OCI-LY3 (cell line): ENCODE measurements at regions not wholly inside any gene's neighbourhood (a gene's known extent, or its start where the extent isn't known, plus 50 kb on each side); places are given as distances from the start of the nearest gene placed in this dataset.

ENCODE experiments used
- H2AFZ ChIP-seq: fragments of 200-600, 300-600 bp; shearing (Covaris generic); 2 replicates; pipeline ENCODE4 v1.6.0; 2014; ENCODE audit warnings: antibody characterized with exemption, low read depth, low read length
- H3K27ac ChIP-seq: fragments of 200-600, 300-600 bp; sonication (generic); 2 replicates; pipeline ENCODE4 v1.5.1; 2014; ENCODE audit warnings: mild to moderate bottlenecking, low read length, moderate library complexity, mixed read lengths
- H3K27me3 ChIP-seq: fragments of 200-600, 300-600 bp; sonication (generic); 2 replicates; pipeline ENCODE4 v1.6.1; 2014; ENCODE audit warnings: low read depth, low read length, mixed read lengths
- H3K36me3 ChIP-seq: fragments of 200-600, 300-600 bp; sonication (generic); replicated peaks from 2 replicates; pipeline ENCODE3; 2014; ENCODE audit warnings: low read depth, low read length, mixed read lengths
- H3K4me1 ChIP-seq: fragments of 300-600, 200-600 bp; sonication (generic); 2 replicates; pipeline ENCODE4 v1.6.1; 2014; ENCODE audit warnings: low read length, mixed read lengths
- H3K4me2 ChIP-seq: fragments of 200-600, 300-600 bp; sonication (generic); 2 replicates; pipeline ENCODE4 v1.6.1; 2014; ENCODE audit warnings: low read length, mixed read lengths
- H3K4me3 ChIP-seq: fragments of 300-600, 200-600 bp; sonication (generic); 2 replicates; pipeline ENCODE4 v1.5.1; 2014; ENCODE audit warnings: antibody characterized with exemption, mild to moderate bottlenecking, low read length, moderate library complexity
- H3K79me2 ChIP-seq: fragments of 300-600, 200-600 bp; shearing (Covaris generic); 2 replicates; pipeline ENCODE4 v1.6.1; 2014; ENCODE audit warnings: mild to moderate bottlenecking, low read length, mixed read lengths
- H3K9ac ChIP-seq: fragments of 300-600, 200-600 bp; shearing (Covaris generic); 2 replicates; pipeline ENCODE4 v1.6.0; 2014; ENCODE audit warnings: mild to moderate bottlenecking, low read length, moderate library complexity
- H3K9me3 ChIP-seq: fragments of 200-600, 300-600 bp; shearing (Covaris generic); 2 replicates; pipeline ENCODE4 v1.6.1; 2014; ENCODE audit warnings: low read length, mixed read lengths; ENCODE audit not compliant: insufficient read depth
- H4K20me1 ChIP-seq: fragments of 200-600, 300-600 bp; sonication (generic); 2 replicates; pipeline ENCODE4 v1.6.1; 2016; ENCODE audit warnings: low read length, mixed read lengths; ENCODE audit not compliant: insufficient read depth
- CTCF ChIP-seq: fragments of 200-600, 300-600 bp; sonication (generic); IDR thresholded peaks from 2 replicates; pipeline ENCODE4 v1.5.1; 2014; ENCODE audit warnings: antibody characterized with exemption, low read length, low read depth
- EZH2phosphoT487 ChIP-seq: fragments of 200-600 bp; shearing (Covaris generic); IDR thresholded peaks from 2 replicates; pipeline ENCODE4 v1.6.1; 2018; ENCODE audit warnings: antibody characterized with exemption, mixed run types, low read depth

- Histone ChIP-seq H3K4me1 (no peaks in the 10 kb centered on the region), H3K79me2 (no peaks in the 10 kb centered on the region), H3K9me3 (no peaks in the 10 kb centered on the region), H3K4me2 (no peak overlapping the region), H3K4me3 (no peak overlapping the region), H3K27ac (no peak overlapping the region), H3K36me3 (no peaks in the 10 kb centered on the region), H2AFZ (peak overlapping the region; percentile 84; the same call in 1 of the 2 replicates), H3K9ac (no peak overlapping the region), H4K20me1 (no peaks in the 10 kb centered on the region), H3K27me3 (no peaks in the 10 kb centered on the region)
- no peak for TF ChIP-seq CTCF
These were observed 1118.1 kb downstream of the TRHDE start for GRCh38 chr12:73390261-73390660.

GRCh38 chr12:73413051-73413450 lies 1124.6 kb upstream of the ATXN7L3B start:
- no peak overlapping the region for H3K4me2 ChIP-seq
- no peak overlapping the region for H2AFZ ChIP-seq
- no peaks in the 10 kb centered on the region for H3K4me1 ChIP-seq
- H3K9me3 ChIP-seq = 0 out of 2 replicates have a peak, but pooled peaks cover 3% of the 10 kb centered on the region
- H3K27me3 ChIP-seq = no peaks in the 10 kb centered on the region
- TF ChIP-seq EZH2phosphoT487 (no peak), CTCF (no peak)
- H3K9ac ChIP-seq = no peak overlapping the region
- H3K79me2 ChIP-seq = no peaks in the 10 kb centered on the region
- no peak overlapping the region for H3K27ac ChIP-seq
- H3K4me3 ChIP-seq = no peak overlapping the region
- H4K20me1 ChIP-seq = no peaks in the 10 kb centered on the region
- H3K36me3 ChIP-seq = no peaks in the 10 kb centered on the region

GRCh38 chr12:73413974-73414373 lies 1123.7 kb upstream of the ATXN7L3B start:
- no peak overlapping the region for H2AFZ ChIP-seq
- H3K4me1 ChIP-seq = no peaks in the 10 kb centered on the region
- no peaks in the 10 kb centered on the region for H3K36me3 ChIP-seq
- no peaks in the 10 kb centered on the region for H4K20me1 ChIP-seq
- no peak overlapping the region for H3K4me3 ChIP-seq
- H3K79me2 ChIP-seq = no peaks in the 10 kb centered on the region
- no peaks in the 10 kb centered on the region for H3K27me3 ChIP-seq
- no peak for TF ChIP-seq EZH2phosphoT487
- no peak overlapping the region for H3K27ac ChIP-seq
- H3K9ac ChIP-seq = no peak overlapping the region
- 0 out of 2 replicates have a peak, but pooled peaks cover 3% of the 10 kb centered on the region for H3K9me3 ChIP-seq
- H3K4me2 ChIP-seq = no peak overlapping the region

- Histone ChIP-seq H3K79me2 (no peaks in the 10 kb centered on the region), H3K27me3 (no peaks in the 10 kb centered on the region), H4K20me1 (no peaks in the 10 kb centered on the region), H3K9me3 (0 out of 2 replicates have a peak, but pooled peaks cover 3% of the 10 kb centered on the region), H3K9ac (no peak overlapping the region), H3K27ac (no peak overlapping the region), H3K4me3 (no peak overlapping the region), H3K4me1 (no peaks in the 10 kb centered on the region), H3K36me3 (no peaks in the 10 kb centered on the region), H2AFZ (no peak overlapping the region), H3K4me2 (no peak overlapping the region)
- no peak for TF ChIP-seq EZH2phosphoT487
- TF ChIP-seq CTCF = no peak
These were observed 1122.7 kb upstream of the ATXN7L3B start for GRCh38 chr12:73414926-73415325.

GRCh38 chr12:73418541-73418940 lies 1119.1 kb upstream of the ATXN7L3B start:
- no peaks in the 10 kb centered on the region for H3K36me3 ChIP-seq
- H2AFZ ChIP-seq = no peak overlapping the region
- H3K9me3 ChIP-seq = 0 out of 2 replicates have a peak, but pooled peaks cover 3% of the 10 kb centered on the region
- no peak overlapping the region for H3K27ac ChIP-seq
- H3K4me3 ChIP-seq = no peak overlapping the region
- 0 out of 2 replicates have a peak, but pooled peaks cover 3% of the 10 kb centered on the region for H3K4me1 ChIP-seq
- no peak for TF ChIP-seq EZH2phosphoT487
- no peak for TF ChIP-seq CTCF
- no peak overlapping the region for H3K9ac ChIP-seq
- H3K79me2 ChIP-seq = no peaks in the 10 kb centered on the region
- H4K20me1 ChIP-seq = no peaks in the 10 kb centered on the region
- no peak overlapping the region for H3K4me2 ChIP-seq
- no peaks in the 10 kb centered on the region for H3K27me3 ChIP-seq
